Ovary (tissue), 7 donors: ENCODE measurements at regions not wholly inside any gene's neighbourhood (a gene's known extent, or its start where the extent isn't known, plus 50 kb on each side); places are given as distances from the start of the nearest gene placed in this dataset.

Experiments
- DNase-seq, 5 donors: peaks; one replicate each; pipeline ENCODE4 v3.0.0-alpha.2; 2019 to 2020
- H3K27ac ChIP-seq, 2 donors: fragments of 200-600 bp; one replicate each; pipeline versions ENCODE4 v1.5.1 to v1.8.0; 2019 to 2022
- H3K27me3 ChIP-seq: fragments of 200-600 bp; one replicate; pipeline ENCODE4 v1.8.0; 2022
- H3K36me3 ChIP-seq: fragments of 200-600 bp; sonication (generic); one replicate; pipeline ENCODE4 v1.5.1; 2019
- H3K4me1 ChIP-seq: one replicate; pipeline ENCODE4 v1.8.1; 2013; ENCODE audit warnings: mild to moderate bottlenecking, moderate library complexity; ENCODE audit not compliant: insufficient read depth
- H3K4me3 ChIP-seq: fragments of 200-600 bp; sonication (generic); one replicate; pipeline ENCODE4 v1.5.1; 2017
- H3K9me3 ChIP-seq, 2 donors: fragments of 200-600 bp in 1 of 2; sonication (generic) in 1 of 2; one replicate each; pipeline versions ENCODE4 v1.5.1 to v1.8.1; 2013 to 2019; ENCODE audit warnings: mild to moderate bottlenecking in 1 of 2, moderate library complexity in 1 of 2
- CTCF ChIP-seq, 3 donors: fragments of 450-650 bp in 2 of 3; fragments of 200-600 bp in 1 of 3; IDR thresholded peaks; one replicate each; pipeline versions ENCODE4 v1.5.1 to v1.8.0; 2016 to 2022; ENCODE audit warnings: antibody characterized with exemption in 3 of 3, mild to moderate bottlenecking in 1 of 3
- EP300 ChIP-seq: sonication (generic); formaldehyde crosslinking; IDR thresholded peaks from one replicate; pipeline ENCODE4 v1.6.1; 2017; ENCODE audit warnings: antibody characterized with exemption
- POLR2A ChIP-seq: fragments of 450-650 bp; IDR thresholded peaks from one replicate; pipeline ENCODE4 v1.6.1; 2017; ENCODE audit warnings: antibody characterized with exemption, mild to moderate bottlenecking, moderate library complexity
- WGBS, 3 donors: extraction: QIAGEN DNeasy Blood & Tissue Kit in 1 of 3; methylation state at CpG; one replicate each; pipeline versions ENCODE4 v1.1.5 to v1.1.7; 2013 to 2017; 5-methylcytosine and 5-hydroxymethylcytosine counted together
- intact Hi-C, 4 donors: fragments of 100-400 bp; cut with DNase I; formaldehyde crosslinking; loops; one replicate each; pipeline versions ENCODE4 v1.11.0 to v1.15.1; 2022 to 2023
- donor health status: DM: no; HTN: no; CAD: no; lungs with moderate emphysema.
- donor health status: DM: no; HTN: no; CAD: no.
- donor health status: Bipolar disorder and iron deficiency.
- donor health status: DM: no; HTN: no; CAD: no.
- donor health status: DM: yes; HTN: yes; CAD: no.

- Histone ChIP-seq H3K4me1 (no peaks in the 10 kb centered on the region), H3K27ac (no peak overlapping the region), H3K4me3 (no peak overlapping the region), H3K27me3 (no peaks in the 10 kb centered on the region), H3K9me3 (no peaks in the 10 kb centered on the region), H3K36me3 (no peaks in the 10 kb centered on the region)
- intact Hi-C loops = no loop called here
- TF ChIP-seq POLR2A = no peak
- no peak for TF ChIP-seq CTCF (IDR thresholded peaks at IDR 0.05)
- no peak for TF ChIP-seq EP300
- no peak for DNase-seq
- 82 to 99% (median 97%) methylated on average over 2 of the region's 2 CpGs for WGBS, 3 donors
Measured at GRCh38 chr6:140427842-140428241, 1053.4 kb upstream of the CITED2 start.

DNA sequence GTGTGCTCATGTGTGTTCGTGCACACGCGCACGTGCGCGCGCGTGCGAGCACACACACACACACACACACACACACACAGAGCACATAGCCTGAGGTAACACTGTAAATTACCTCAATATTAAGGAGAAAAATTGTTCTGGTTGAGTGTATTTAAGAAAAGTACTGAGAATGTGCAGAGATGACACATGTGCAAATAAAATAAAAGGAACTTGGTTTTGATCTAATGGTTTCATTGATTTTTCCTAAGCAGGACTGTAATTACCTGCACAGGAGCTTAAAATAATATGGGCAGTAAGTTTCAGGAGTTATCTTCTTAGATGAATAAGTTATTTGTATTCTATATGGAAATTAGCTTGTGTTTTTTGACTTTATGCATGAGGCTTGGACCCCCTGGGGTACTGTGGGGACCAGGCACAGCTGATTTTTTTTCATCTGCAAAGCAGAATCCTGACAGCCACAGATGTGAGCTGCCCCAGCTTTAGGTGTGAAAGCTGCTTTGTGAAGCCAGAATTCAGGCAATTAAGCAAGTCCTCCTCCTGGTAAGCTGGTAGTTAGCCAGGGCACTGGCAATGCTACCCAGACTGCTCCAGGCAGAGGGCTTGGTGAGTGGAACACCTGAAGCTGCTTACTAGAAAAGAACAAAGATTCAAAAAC, 1040.6 kb upstream of the CITED2 start:
- no peak overlapping the region for H3K4me3 ChIP-seq
- no peaks in the 10 kb centered on the region for H3K4me1 ChIP-seq
- H3K27ac ChIP-seq = no peak overlapping the region
- no peaks in the 10 kb centered on the region for H3K9me3 ChIP-seq
- H3K36me3 ChIP-seq = no peaks in the 10 kb centered on the region
- TF ChIP-seq EP300 (no peak), CTCF (IDR thresholded peaks at IDR 0.05) (no peak), POLR2A (no peak)
- WGBS, 3 donors = 92 to 98% (median 93%) methylated on average over 9 of the region's 9 CpGs
- intact Hi-C loops = no loop called here
- DNase-seq = no peak
- no peaks in the 10 kb centered on the region for H3K27me3 ChIP-seq

- H3K4me1 ChIP-seq = no peaks in the 10 kb centered on the region
- TF ChIP-seq CTCF (IDR thresholded peaks at IDR 0.05) = no peak
- TF ChIP-seq POLR2A = no peak
Measured at GRCh38 chr6:140403020-140403419, 1028.6 kb upstream of the CITED2 start.

DNA sequence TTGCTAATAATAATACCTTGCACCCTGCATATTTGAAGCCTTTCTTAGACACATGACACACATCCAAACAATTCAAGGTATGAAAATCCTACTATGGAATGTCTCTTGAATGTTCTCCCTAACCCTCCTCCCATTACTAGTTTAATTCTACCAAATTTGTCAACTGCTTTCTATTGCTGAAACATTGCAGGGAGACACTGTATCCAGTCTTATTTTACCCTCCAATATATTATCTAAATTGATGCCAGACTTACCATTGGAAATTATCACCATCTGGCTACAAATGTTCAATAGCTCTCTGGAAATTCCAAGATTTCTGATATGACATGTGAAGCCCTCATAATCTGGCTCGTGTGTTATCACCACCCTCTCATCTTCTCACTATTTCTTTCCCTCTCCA, 1027.3 kb upstream of the CITED2 start:
- Histone ChIP-seq H3K27me3 (no peaks in the 10 kb centered on the region), H3K4me3 (no peak overlapping the region), H3K4me1 (no peaks in the 10 kb centered on the region), H3K9me3 (no peaks in the 10 kb centered on the region), H3K27ac (no peak overlapping the region), H3K36me3 (no peaks in the 10 kb centered on the region)
- no peak for TF ChIP-seq CTCF (IDR thresholded peaks at IDR 0.05)
- no peak for TF ChIP-seq POLR2A
- no peak for TF ChIP-seq EP300
- intact Hi-C loops = no loop called here
- 79 to 82% (median 79%) methylated on average over 1 of the region's 1 CpG for WGBS, 3 donors
- DNase-seq = no peak

More at GRCh38 chr6:140403020-140403419, 1028.6 kb upstream of the CITED2 start:
- no peaks in the 10 kb centered on the region for H3K36me3 ChIP-seq
- DNase-seq = no peak
- intact Hi-C loops = no loop called here
- no peaks in the 10 kb centered on the region for H3K9me3 ChIP-seq
- no peaks in the 10 kb centered on the region for H3K27me3 ChIP-seq
- H3K4me3 ChIP-seq = no peak overlapping the region
- no peak overlapping the region for H3K27ac ChIP-seq
